ENCODE measurements at regions not wholly inside any gene's neighbourhood (a gene's known extent, or its start where the extent isn't known, plus 50 kb on each side); places are given as distances from the start of the nearest gene placed in this dataset.

GRCh38 chr9:18141681-18142080 lies 332.3 kb upstream of the ADAMTSL1 start:
- intact Hi-C loops (cut with micrococcal nuclease), result no loop called here

GRCh38 chr9:18143073-18143745 lies 330.7 kb upstream of the ADAMTSL1 start:
- intact Hi-C loops (cut with micrococcal nuclease), result no loop called here

- intact Hi-C loops (cut with micrococcal nuclease), result no loop called here
Measured at GRCh38 chr9:18146329-18146728, 327.6 kb upstream of the ADAMTSL1 start.

- intact Hi-C loops (cut with micrococcal nuclease), result no loop called here
Measured at GRCh38 chr9:18149471-18150011, 324.4 kb upstream of the ADAMTSL1 start.

GRCh38 chr9:18154661-18155060 lies 319.3 kb upstream of the ADAMTSL1 start:
- intact Hi-C loops (cut with micrococcal nuclease), result no loop called here

- intact Hi-C loops (cut with micrococcal nuclease), result no loop called here
Measured at GRCh38 chr9:18159254-18159653, 314.7 kb upstream of the ADAMTSL1 start.

- intact Hi-C loops (cut with micrococcal nuclease), result no loop called here
Measured at GRCh38 chr9:18163146-18163545, 310.8 kb upstream of the ADAMTSL1 start.

GRCh38 chr9:18167733-18168132 lies 306.2 kb upstream of the ADAMTSL1 start:
- intact Hi-C loops (cut with micrococcal nuclease), result no loop called here

GRCh38 chr9:18173923-18174322 lies 300.0 kb upstream of the ADAMTSL1 start:
- intact Hi-C loops (cut with micrococcal nuclease), result no loop called here

- intact Hi-C loops (cut with micrococcal nuclease), result no loop called here
Measured at GRCh38 chr9:18182636-18183035, 291.3 kb upstream of the ADAMTSL1 start.

- intact Hi-C loops (cut with micrococcal nuclease), result no loop called here
Measured at GRCh38 chr9:18183974-18184373, 290.0 kb upstream of the ADAMTSL1 start.

- intact Hi-C loops (cut with micrococcal nuclease), result no loop called here
Measured at GRCh38 chr9:18184401-18184800, 289.6 kb upstream of the ADAMTSL1 start.

GRCh38 chr9:18185196-18185595 lies 288.8 kb upstream of the ADAMTSL1 start:
- intact Hi-C loops (cut with micrococcal nuclease), result no loop called here

- intact Hi-C loops (cut with micrococcal nuclease), result no loop called here
Measured at GRCh38 chr9:18188971-18189370, 285.0 kb upstream of the ADAMTSL1 start.

- intact Hi-C loops (cut with micrococcal nuclease), result no loop called here
Measured at GRCh38 chr9:18189871-18190670, 283.9 kb upstream of the ADAMTSL1 start.

- intact Hi-C loops (cut with micrococcal nuclease), result no loop called here
Measured at GRCh38 chr9:18190671-18191374, 283.1 kb upstream of the ADAMTSL1 start.

- intact Hi-C loops (cut with micrococcal nuclease), result no loop called here
Measured at GRCh38 chr9:18194316-18194715, 279.6 kb upstream of the ADAMTSL1 start.

GRCh38 chr9:18195223-18195622 lies 278.7 kb upstream of the ADAMTSL1 start:
- intact Hi-C loops (cut with micrococcal nuclease), result no loop called here

- intact Hi-C loops (cut with micrococcal nuclease), result no loop called here
Measured at GRCh38 chr9:18202924-18203323, 271.0 kb upstream of the ADAMTSL1 start.

- intact Hi-C loops (cut with micrococcal nuclease), result no loop called here
Measured at GRCh38 chr9:18207735-18208134, 266.2 kb upstream of the ADAMTSL1 start.

- intact Hi-C loops (cut with micrococcal nuclease), result no loop called here
Measured at GRCh38 chr9:18208166-18209059, 265.5 kb upstream of the ADAMTSL1 start.
